ENCODE measurements at regions not wholly inside any gene's neighbourhood (a gene's known extent, or its start where the extent isn't known, plus 50 kb on each side); places are given as distances from the start of the nearest gene placed in this dataset.

DNA sequence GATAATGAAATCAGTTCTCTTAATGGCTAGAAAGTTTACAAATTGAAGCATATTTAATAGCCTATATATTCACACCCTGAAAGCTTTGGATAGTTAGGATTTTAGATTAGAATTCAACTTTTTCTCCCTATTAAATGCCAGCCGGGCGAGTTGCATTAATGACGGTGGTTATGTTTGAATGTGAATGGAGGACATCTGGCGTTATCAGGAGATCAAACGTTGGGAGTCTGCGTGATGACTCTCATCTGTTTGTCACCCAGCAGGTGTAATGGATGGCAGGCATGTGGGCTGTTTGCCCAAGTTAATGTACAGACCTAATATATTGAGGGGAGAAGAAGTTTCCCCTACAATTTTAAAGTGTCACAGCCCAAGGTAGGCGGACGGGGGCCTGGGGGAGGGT is 1227.7 kb upstream of the WWC1 start:
- no peak for DNase-seq (ENCODE audit: insufficient read length, low spot score, missing footprints)
- no peaks in the 10 kb centered on the region for H3K9me3 ChIP-seq (ENCODE audit: low read depth, low read length)
- H3K79me2 ChIP-seq (ENCODE audit: insufficient read depth, low read length), result no peaks in the 10 kb centered on the region
- H3K4me3 ChIP-seq (ENCODE audit: insufficient read depth, low read length), result no peak overlapping the region
- no peak overlapping the region for H3K27ac ChIP-seq (ENCODE audit: low read depth, low read length)
- no peaks in the 10 kb centered on the region for H3K27me3 ChIP-seq (ENCODE audit: insufficient read depth, low read length)
- H4K20me1 ChIP-seq (ENCODE audit: insufficient read depth, low read length), result no peaks in the 10 kb centered on the region
- H3K4me2 ChIP-seq (ENCODE audit: insufficient read depth, low read length), result no peak overlapping the region
- no peak overlapping the region for H2AFZ ChIP-seq (ENCODE audit: low read length)
- H3K4me1 ChIP-seq (ENCODE audit: insufficient read depth, low read length), result no peaks in the 10 kb centered on the region
- TF ChIP-seq, protein P1, sequence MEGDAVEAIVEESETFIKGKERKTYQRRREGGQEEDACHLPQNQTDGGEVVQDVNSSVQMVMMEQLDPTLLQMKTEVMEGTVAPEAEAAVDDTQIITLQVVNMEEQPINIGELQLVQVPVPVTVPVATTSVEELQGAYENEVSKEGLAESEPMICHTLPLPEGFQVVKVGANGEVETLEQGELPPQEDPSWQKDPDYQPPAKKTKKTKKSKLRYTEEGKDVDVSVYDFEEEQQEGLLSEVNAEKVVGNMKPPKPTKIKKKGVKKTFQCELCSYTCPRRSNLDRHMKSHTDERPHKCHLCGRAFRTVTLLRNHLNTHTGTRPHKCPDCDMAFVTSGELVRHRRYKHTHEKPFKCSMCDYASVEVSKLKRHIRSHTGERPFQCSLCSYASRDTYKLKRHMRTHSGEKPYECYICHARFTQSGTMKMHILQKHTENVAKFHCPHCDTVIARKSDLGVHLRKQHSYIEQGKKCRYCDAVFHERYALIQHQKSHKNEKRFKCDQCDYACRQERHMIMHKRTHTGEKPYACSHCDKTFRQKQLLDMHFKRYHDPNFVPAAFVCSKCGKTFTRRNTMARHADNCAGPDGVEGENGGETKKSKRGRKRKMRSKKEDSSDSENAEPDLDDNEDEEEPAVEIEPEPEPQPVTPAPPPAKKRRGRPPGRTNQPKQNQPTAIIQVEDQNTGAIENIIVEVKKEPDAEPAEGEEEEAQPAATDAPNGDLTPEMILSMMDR (IDR thresholded peaks at IDR 0.05; ENCODE audit: extremely low read depth, low read depth, low read length), result no peak
- H3K36me3 ChIP-seq (ENCODE audit: insufficient read depth, low read length), result no peaks in the 10 kb centered on the region

DNA sequence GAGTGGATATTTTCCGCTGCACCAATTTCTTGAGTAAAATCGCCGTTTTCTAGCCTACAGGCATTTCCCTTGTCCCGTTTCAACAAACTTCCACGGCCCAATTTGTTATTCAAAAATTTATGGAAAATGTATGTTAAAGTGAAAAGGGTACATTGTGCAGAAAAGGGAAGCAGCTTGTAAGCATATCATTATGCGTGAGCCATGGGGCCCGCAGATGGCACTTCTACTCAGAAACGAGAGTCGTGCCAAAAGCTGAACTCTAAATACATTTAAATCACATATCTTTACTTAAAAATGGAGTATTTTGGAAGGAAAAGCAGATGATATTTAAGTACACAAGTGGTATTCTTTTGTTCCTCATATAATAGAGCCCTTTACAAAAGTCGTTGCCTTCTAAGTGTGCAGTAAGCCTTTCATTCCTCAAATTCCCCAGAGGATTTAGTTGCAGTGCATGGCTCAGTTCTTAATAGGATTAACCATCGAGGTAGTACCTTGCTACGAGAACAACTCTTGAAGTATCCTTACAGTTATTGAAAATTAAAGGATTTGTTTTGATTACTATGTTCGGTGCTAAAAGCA is 1227.2 kb upstream of the WWC1 start:
- Histone ChIP-seq H3K4me3 (ENCODE audit: insufficient read depth, low read length) (no peak overlapping the region), H3K4me2 (ENCODE audit: insufficient read depth, low read length) (no peak overlapping the region), H3K4me1 (ENCODE audit: insufficient read depth, low read length) (no peaks in the 10 kb centered on the region), H2AFZ (ENCODE audit: low read length) (no peak overlapping the region), H3K27me3 (ENCODE audit: insufficient read depth, low read length) (no peaks in the 10 kb centered on the region), H3K27ac (ENCODE audit: low read depth, low read length) (no peak overlapping the region), H3K79me2 (ENCODE audit: insufficient read depth, low read length) (no peaks in the 10 kb centered on the region), H4K20me1 (ENCODE audit: insufficient read depth, low read length) (no peaks in the 10 kb centered on the region), H3K9me3 (ENCODE audit: low read depth, low read length) (no peaks in the 10 kb centered on the region), H3K36me3 (ENCODE audit: insufficient read depth, low read length) (no peaks in the 10 kb centered on the region)
- no peak for DNase-seq (ENCODE audit: insufficient read length, low spot score, missing footprints)
- TF ChIP-seq, protein P1 (IDR thresholded peaks at IDR 0.05; ENCODE audit: extremely low read depth, low read depth, low read length), result no peak

DNA sequence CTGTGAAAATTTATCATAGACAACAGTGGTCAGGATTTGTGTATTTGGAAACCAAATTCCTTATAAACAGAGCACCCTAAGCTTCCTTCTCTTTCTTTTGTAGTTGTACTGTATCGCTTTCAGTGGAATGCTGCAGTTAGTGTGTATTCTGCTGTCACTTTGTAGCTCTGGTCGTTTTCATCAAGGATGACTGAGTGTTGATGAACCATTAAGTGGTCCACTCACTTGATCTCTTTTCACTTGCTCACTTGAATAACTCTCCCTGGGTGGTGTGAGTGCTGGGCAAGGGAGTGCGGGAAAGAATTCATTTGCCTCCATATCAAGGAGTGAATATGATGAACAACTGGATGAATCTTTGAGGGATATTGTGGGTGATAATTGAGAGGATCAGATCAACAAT is 1225.7 kb upstream of the WWC1 start:
- Histone ChIP-seq H3K9me3 (ENCODE audit: low read depth, low read length) (no peaks in the 10 kb centered on the region), H2AFZ (ENCODE audit: low read length) (no peak overlapping the region), H3K27me3 (ENCODE audit: insufficient read depth, low read length) (no peaks in the 10 kb centered on the region), H3K4me3 (ENCODE audit: insufficient read depth, low read length) (no peak overlapping the region), H3K27ac (ENCODE audit: low read depth, low read length) (no peak overlapping the region), H4K20me1 (ENCODE audit: insufficient read depth, low read length) (no peaks in the 10 kb centered on the region), H3K79me2 (ENCODE audit: insufficient read depth, low read length) (no peaks in the 10 kb centered on the region), H3K4me1 (ENCODE audit: insufficient read depth, low read length) (no peaks in the 10 kb centered on the region), H3K4me2 (ENCODE audit: insufficient read depth, low read length) (no peak overlapping the region), H3K36me3 (ENCODE audit: insufficient read depth, low read length) (no peaks in the 10 kb centered on the region)
- peak; percentile 60 for DNase-seq (ENCODE audit: insufficient read length, low spot score, missing footprints)
- TF ChIP-seq, protein P1 (IDR thresholded peaks at IDR 0.05; ENCODE audit: extremely low read depth, low read depth, low read length), result no peak

DNA sequence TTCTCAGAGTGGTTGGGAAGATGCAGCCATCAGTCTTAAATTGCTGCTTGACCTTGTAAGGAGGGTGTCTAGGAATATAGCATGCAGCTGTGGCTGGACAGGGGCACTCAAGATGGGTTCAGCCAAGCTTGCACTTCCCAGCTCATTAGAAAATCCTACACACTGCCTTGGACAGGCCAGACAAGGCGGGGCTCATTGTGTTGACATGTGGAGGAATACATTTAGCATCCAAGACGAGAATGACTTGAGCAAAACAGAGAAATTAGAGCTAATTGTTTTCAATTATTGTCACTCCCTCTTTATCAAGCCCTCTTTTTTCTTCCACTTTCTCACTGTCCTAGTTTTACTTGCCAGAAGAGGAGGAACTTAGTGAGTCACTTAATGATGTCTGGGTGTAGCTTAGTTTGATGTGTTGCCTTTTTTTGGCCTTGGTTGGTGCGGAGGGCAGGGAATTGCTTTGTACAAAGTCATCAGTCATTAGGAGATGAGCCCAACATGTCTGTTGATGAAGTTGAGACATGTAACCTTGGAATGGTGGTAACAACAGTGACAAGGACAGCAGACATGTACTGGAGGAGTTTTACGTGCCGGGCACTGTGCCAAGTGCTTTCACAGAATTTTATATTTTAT is 1219.3 kb upstream of the WWC1 start:
- H3K4me2 ChIP-seq (ENCODE audit: insufficient read depth, low read length), result no peak overlapping the region
- no peaks in the 10 kb centered on the region for H3K36me3 ChIP-seq (ENCODE audit: insufficient read depth, low read length)
- H4K20me1 ChIP-seq (ENCODE audit: insufficient read depth, low read length), result no peaks in the 10 kb centered on the region
- no peaks in the 10 kb centered on the region for H3K9me3 ChIP-seq (ENCODE audit: low read depth, low read length)
- no peak overlapping the region for H2AFZ ChIP-seq (ENCODE audit: low read length)
- H3K27me3 ChIP-seq (ENCODE audit: insufficient read depth, low read length), result no peaks in the 10 kb centered on the region
- no peak overlapping the region for H3K4me3 ChIP-seq (ENCODE audit: insufficient read depth, low read length)
- DNase-seq (ENCODE audit: insufficient read length, low spot score, missing footprints), result no peak
- TF ChIP-seq, protein P1 (IDR thresholded peaks at IDR 0.05; ENCODE audit: extremely low read depth, low read depth, low read length), result no peak
- no peak overlapping the region for H3K27ac ChIP-seq (ENCODE audit: low read depth, low read length)
- no peaks in the 10 kb centered on the region for H3K79me2 ChIP-seq (ENCODE audit: insufficient read depth, low read length)
- H3K4me1 ChIP-seq (ENCODE audit: insufficient read depth, low read length), result no peaks in the 10 kb centered on the region
